DMS153 (cell line): ENCODE measurements at regions not wholly inside any gene's neighbourhood (a gene's known extent, or its start where the extent isn't known, plus 50 kb on each side); places are given as distances from the start of the nearest gene placed in this dataset.
"Not testable (repeated sequence)": the region's sequence is repeated elsewhere in the genome, so short reads cannot be mapped to it uniquely, and the experiment has no call there.

Experiments used
- DNase-seq: peaks from one replicate; lab custom pipeline; 2025; lab: John Stamatoyannopoulos, UW

DNA sequence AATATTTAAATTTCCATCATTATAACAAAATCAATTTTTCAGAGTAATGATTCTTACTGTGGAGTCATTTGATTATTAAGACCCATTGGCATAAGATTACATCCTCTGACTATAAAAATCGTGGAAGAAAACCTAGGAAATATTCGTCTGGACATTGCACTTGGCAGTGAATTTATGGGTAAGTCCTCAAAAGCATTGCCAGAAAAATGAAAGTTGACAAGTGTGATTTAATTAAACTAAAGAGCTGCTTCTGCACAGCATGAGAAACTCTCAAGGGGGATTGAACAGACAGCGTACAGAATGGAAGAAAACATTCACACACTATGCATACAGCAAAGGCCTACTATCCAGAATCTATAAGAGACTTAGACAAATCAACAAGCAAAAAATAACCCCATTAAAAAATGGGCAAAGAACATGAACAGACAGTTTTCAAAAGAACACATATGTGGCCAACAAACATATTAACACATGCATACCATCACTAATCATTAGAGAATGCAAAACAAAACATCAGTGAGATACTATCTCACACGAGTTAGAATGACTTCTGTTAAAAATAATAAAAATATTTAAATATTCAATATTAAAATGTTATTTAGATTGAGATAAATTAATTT is 111.4 kb downstream of the CCDC74A start:
- not testable (repeated sequence) for DNase-seq

DNA sequence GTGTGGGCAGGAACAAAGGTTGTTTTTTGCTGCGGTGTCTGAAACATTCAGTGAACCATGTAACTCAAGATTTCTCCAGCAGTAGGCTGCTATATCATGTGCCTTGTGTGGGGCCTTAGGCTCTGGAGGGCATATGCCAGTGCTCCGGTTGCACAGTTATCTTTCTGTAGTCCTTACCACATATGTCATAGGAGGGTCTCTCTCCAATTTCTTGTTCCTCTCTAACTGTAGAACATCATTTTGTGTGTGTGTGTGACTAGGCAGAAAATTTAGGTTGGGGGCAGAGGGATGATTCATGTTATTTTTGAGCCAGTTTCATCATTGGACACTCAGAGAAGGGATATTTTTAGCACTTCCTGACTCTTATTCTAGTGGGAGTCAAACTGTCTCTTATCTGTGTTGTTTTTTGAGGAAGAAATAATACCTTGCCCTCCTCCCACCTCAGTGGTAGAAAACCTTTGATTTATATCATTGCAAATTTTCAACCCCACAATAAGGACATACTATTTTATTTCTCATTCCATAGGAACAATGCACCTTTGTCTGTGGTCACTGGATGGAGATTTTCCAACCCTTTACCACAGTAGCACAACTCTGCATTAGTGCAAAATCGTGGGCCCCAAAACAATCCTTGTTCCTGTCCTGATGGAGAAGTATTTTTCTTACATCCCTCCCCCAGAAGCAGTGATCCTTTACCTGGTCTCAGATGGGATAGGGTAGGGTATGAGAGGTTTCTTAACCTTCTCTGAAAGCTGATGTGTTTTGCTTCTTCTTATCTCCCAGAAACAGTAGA is 113.9 kb downstream of the CCDC74A start:
- no peak for DNase-seq

GRCh38 chr2:131643180-131643579 is 115.5 kb downstream of the CCDC74A start:
- not testable (repeated sequence) for DNase-seq

- DNase-seq = no peak
Observed at GRCh38 chr2:131645177-131645765, 117.6 kb downstream of the CCDC74A start.

DNA sequence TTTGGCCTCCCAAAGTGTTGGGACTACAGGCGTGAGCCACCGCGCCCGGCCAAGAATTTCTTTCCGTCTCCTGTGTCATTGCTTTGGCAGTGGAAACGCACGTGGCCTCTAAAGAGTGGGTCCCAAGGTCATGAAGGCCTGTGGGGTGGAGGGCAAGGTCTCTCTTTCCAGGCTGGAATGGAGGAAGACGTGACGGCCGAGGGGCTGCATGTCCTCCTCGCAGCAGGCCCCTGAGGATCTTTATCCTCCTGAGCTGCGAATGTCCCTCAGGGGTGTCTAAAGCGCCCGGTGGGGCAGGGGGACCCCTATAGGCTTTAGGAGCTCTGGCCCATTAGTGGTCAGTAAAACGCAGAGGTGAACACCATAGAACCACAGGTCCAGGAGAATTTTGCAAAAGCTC is 118.5 kb downstream of the CCDC74A start:
- DNase-seq = not testable (repeated sequence)

GRCh38 chr2:131646669-131647297 is 119.1 kb downstream of the CCDC74A start:
- no peak for DNase-seq

DNA sequence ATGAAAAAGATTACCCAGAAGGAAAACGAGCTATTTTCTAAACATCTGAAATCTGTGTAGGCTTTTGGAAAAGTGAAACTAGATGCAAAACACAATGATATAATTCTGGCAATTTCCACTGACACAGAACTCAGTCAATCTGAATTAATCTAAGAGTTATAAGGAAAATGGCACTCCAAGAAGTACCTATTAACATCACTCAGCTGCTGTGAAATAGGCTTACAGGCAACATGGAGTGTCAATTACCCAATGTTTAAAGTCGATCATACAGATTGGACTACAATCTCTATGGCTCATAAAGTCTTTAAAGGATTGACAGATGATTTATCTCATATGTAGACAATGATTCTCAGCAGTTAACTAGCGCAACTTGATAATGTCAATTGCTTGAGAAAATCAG is 120.9 kb downstream of the CCDC74A start:
- DNase-seq = not testable (repeated sequence)

DNA sequence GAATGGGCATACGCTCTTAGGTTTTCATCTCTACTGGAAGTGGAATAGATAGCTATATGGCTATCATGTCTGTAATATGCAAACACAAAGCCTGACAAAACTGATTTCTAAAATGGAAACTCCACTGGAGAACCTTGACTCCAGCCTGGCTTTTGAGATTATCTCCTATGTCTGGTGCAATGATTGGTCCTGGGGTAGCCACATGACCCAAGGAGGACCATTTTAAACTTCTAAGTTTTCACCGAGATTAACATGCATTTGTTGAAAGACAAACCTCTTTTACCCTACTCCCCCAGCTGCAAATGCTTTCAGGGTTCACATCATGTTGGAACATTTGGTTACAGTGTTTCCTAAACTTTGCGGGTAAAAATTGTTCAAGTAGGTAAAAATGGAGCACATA is 124.6 kb downstream of the CCDC74A start:
- not testable (repeated sequence) for DNase-seq

DNA sequence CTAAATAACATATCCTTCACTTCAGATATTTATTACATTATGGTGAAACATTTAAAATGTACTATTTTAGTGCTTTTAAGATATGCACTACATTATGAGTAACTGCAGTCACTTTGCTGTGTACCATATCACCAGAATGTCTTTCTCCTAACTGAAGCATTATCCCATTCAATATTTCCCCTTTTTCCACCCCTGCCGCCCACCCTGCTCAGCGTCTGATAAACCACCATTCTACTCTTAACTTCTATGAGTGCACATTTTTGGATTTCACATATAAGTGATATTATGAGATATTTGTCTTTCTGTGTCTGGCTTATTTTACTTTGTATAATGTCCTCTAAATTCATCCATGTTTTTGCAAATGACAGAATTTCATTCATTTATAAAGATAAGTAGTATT is 126.4 kb downstream of the CCDC74A start:
- not testable (repeated sequence) for DNase-seq

DNA sequence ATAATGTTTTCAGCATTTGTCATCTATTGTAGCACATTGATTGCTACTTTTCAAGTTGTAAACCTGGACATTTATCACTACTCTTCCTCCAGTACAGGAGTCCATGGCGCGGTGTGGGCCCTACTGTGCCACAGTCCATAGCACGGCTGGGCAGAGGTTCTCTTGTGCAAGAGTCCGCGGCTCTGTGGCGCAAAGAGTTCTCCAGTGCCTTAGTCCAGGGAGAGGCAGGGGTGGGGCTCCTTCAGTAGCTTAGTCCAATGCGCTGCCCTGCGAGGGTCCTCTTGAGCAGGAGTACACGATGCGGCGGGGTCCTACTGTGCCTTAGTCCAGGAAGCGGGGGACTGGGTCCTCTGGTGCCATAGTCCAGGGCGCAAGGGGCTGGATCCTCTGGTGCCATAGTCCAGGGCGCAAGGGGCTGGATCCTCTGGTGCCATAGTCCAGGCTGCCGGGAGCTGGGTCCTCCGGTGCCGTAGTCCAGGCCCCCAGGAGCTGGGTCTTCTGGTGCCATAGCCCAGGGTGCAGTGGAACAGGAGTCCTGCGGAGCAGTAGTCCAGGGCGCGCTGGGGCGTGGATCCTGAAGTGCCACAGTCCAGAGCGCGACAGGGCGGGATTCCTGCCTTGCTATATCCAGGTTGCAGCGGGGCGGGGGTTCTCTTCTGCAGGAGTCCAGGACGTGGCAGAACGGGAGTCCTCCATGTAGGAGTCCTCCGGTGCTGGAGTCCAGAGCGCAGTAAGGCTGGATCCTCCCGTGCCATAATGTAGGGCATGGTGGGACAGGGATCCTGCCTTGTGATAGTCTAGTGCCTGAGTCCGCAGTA is 129.3 kb downstream of the CCDC74A start:
- DNase-seq = no peak

DNA sequence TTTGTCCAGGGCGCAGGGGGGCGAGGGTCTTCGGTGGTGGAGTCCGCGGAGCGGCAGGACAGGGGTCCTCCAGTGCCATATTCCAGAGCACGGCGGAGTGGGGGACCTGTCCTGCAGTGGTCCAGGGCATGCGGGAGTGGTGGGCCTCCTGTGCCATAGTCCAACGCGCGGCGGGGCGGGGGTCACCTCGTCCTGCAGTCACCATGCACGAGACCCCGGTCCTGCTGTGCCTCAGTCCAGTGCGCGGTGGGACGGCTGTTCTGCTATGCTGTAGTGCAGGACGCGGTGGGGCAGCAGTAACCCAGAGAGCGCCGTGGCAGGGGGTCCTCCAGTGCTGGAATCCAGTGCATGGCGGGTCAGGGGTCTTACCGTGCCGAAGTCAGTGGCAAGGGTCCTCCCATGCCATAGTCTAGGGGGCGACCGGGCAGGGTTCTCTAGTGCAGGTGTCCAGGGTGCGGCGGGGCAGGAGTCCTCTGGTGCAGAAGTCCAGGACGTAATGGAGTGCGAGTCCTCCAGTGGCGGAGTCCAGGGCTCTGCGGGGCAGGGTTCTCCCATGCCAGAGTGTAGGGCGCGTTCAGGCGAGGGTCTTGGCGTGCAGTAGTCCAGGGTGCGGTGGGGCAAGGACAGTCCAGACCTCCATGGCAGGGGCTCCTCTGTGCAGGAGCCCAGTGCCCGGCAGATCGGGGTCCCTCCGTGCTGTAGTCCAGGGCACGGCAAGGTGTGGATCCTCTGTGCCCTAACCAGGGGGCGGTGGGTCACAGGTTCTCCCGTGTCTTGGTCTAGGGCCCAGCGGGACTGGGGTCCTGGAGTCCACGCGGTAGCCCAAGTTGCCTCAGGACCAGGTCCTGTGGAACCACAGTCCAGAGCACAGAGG is 130.4 kb downstream of the CCDC74A start:
- no peak for DNase-seq

GRCh38 chr2:131658769-131659131 is 131.1 kb downstream of the CCDC74A start:
- DNase-seq = no peak

- DNase-seq = no peak
Observed at GRCh38 chr2:131659168-131659572, 131.5 kb downstream of the CCDC74A start.

DNA sequence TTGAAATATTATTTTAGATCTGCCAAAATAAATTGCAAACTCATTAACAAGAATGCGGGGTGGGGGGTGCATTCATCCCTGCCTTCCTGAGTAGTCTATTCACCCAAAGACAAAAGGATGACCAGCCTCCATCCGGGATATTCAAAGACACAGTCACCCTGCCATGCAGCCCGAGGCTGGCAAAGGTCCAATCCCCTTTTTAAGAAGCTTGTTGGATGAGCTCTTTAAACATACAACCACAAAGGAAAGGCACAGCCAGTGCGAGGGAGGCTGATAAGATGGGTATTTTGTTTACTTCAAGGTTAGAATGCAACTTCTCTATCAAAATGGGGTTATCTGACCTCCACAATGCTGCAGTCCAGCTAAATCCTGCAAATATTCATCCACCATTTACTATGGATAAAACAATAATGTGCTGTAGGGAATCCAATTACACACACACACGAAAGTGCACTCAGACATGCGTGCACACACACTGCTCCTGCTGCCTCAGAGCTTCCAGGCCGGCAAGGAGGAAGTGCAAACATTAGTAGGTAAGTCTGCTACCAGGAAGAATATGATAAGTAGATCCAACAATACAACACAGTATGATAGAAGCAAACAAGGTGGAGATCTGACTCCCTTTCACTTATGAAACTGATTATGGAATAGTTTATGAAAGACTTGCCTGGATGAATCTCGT is 133.6 kb downstream of the CCDC74A start:
- peak; percentile 75 for DNase-seq

DNA sequence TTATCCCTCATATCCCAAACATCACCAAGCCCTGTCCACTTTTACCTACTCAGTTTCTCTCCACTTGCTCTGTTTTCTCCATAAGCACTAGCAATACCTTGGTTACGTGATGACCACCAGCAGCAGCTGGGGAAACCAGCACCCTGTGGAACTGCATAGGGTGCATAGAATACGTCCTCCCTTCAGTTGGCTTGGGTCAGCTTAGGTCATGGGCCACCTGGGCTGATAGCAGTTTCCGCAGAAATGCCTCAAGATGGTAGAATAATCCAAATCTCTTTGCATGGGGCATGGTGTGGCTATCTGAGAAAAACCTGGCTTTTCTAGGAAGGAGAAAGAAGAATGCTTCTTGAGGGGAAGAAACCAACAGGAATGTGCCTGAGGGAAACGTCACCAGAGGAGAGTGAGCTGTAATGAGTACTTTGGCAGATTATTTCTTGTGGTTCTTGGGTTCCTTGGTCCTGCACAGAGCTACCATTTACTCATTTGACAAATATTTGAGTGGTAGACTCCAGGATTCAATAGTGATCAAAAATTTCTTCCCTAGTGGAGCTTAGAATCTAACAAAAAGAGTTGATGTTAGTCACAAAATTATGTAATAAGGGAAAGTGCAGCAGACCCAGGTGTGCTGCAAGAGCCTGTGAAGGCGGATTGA is 134.3 kb downstream of the CCDC74A start:
- not testable (repeated sequence) for DNase-seq

- not testable (repeated sequence) for DNase-seq
Observed at GRCh38 chr2:131663501-131663900, 135.8 kb downstream of the CCDC74A start.

- not testable (repeated sequence) for DNase-seq
Observed at GRCh38 chr2:131665716-131666115, 138.0 kb downstream of the CCDC74A start.

GRCh38 chr2:131668794-131669540 is 141.3 kb downstream of the CCDC74A start:
- DNase-seq = not testable (repeated sequence)
